Spleen (tissue), 11 donors: ENCODE measurements at regions not wholly inside any gene's neighbourhood (a gene's known extent, or its start where the extent isn't known, plus 50 kb on each side); places are given as distances from the start of the nearest gene placed in this dataset.

ENCODE experiments used
- DNase-seq: peaks from one replicate; pipeline ENCODE4 v3.0.0-alpha.2; 2020
- H3K27ac ChIP-seq, 8 donors: fragments of 200-600 bp; sonication (generic) in 7 of 8; 1 replicate in 4 of 8; 2 replicates in 4 of 8; pipeline versions ENCODE4 v1.5.0 to v1.8.0; 2016 to 2021; ENCODE audit warnings: inconsistent platforms in 4 of 8, mild to moderate bottlenecking in 4 of 8, moderate library complexity in 1 of 8
- H3K27me3 ChIP-seq, 7 donors: fragments of 200-600 bp; sonication (generic) in 6 of 7; replicated peaks in 1 of 7; 1 replicate in 4 of 7; 2 replicates in 3 of 7; pipeline versions ENCODE4 v1.5.0 to v1.8.0; 2016 to 2021; ENCODE audit warnings: inconsistent platforms in 3 of 7, mild to moderate bottlenecking in 1 of 7
- H3K36me3 ChIP-seq, 6 donors: fragments of 200-600 bp; sonication (generic) in 5 of 6; 1 replicate in 4 of 6; 2 replicates in 2 of 6; pipeline versions ENCODE4 v1.5.0 to v1.8.0; 2016 to 2021; ENCODE audit warnings: inconsistent platforms in 2 of 6
- H3K4me1 ChIP-seq, 6 donors: fragments of 200-600 bp; sonication (generic) in 5 of 6; 1 replicate in 3 of 6; 2 replicates in 3 of 6; pipeline versions ENCODE4 v1.5.0 to v1.8.0; 2016 to 2021; ENCODE audit warnings: inconsistent platforms in 3 of 6
- H3K4me3 ChIP-seq, 8 donors: fragments of 200-600 bp; sonication (generic) in 7 of 8; 1 replicate in 4 of 8; 2 replicates in 4 of 8; pipeline versions ENCODE4 v1.5.0 to v1.8.0; 2016 to 2021; ENCODE audit warnings: inconsistent platforms in 4 of 8, mild to moderate bottlenecking in 4 of 8, moderate library complexity in 2 of 8
- H3K9me3 ChIP-seq, 8 donors: fragments of 200-600 bp; sonication (generic) in 7 of 8; 1 replicate in 4 of 8; 2 replicates in 4 of 8; pipeline versions ENCODE4 v1.5.0 to v1.8.0; 2016 to 2021; ENCODE audit warnings: inconsistent platforms in 4 of 8
- CTCF ChIP-seq, 11 experiments: fragments of 200-600 bp in 7 of 11; fragments of 450-650 bp in 4 of 11; sonication (generic) in 4 of 11; IDR thresholded peaks in 8 of 11; conservative IDR thresholded peaks in 3 of 11; 1 replicate in 7 of 11; 2 replicates in 4 of 11; pipeline versions ENCODE4 v1.4.0 to v1.8.0; 2016 to 2021; ENCODE audit warnings: antibody characterized with exemption in 11 of 11, inconsistent platforms in 4 of 11, mild to moderate bottlenecking in 1 of 11
- POLR2A ChIP-seq, 3 donors: fragments of 450-650 bp; IDR thresholded peaks; one replicate each; pipeline ENCODE4 v1.5.1; 2017; ENCODE audit warnings: antibody characterized with exemption in 3 of 3, mild to moderate bottlenecking in 1 of 3
- POLR2AphosphoS5 ChIP-seq, 3 donors: sonication (generic); formaldehyde crosslinking; IDR thresholded peaks; one replicate each; pipeline ENCODE4 v1.5.1; 2017; ENCODE audit warnings: antibody characterized with exemption in 3 of 3
- WGBS, 5 donors: extraction: QIAGEN DNeasy Blood & Tissue Kit in 3 of 5; methylation state at CpG; one replicate each; pipeline versions ENCODE4 v1.1.5 to v1.1.7; 2013 to 2018; 5-methylcytosine and 5-hydroxymethylcytosine counted together
- intact Hi-C: fragments of 100-400 bp; cut with DNase I; formaldehyde crosslinking; loops from one replicate; pipeline ENCODE4 v1.15.0; 2023; ENCODE audit warnings: low total_unique reads
- donor health status: healthy with polysubstance abuse.
- donor health status: DM: no; HTN: no; CAD: no; lungs with moderate emphysema.
- donor health status: DM: no; HTN: no; CAD: no.
- donor health status: Bipolar disorder and iron deficiency.
- donor health status: healthy.
- donor health status: DM: no; HTN: no; CAD: no.
- donor health status: DM: yes; HTN: yes; CAD: no.

DNA sequence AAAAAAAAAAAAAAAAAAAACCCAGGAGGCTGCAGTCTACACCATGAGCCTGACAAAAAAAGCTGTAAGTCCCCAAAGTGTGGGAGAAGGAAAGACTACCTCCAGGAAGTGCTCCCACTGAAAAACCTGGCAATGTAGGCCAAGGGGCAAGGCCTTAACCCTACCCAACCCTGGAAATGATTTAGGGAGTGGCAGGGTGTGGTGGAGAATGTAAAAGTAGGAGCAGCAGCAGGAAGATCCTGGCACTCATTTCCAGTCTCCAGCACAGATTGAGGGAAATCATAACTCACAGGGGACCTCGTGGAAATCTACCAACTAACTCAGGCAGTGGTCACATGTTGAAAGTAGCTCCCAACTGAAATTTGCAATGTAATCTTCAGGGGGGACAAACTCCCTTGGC lies 839.5 kb downstream of the EPHA3 start:
- no peaks in the 10 kb centered on the region for H3K27me3 ChIP-seq
- WGBS, 5 donors = 37 to 84% (median 61%) methylated on average over 1 of the region's 1 CpG
- TF ChIP-seq POLR2A (IDR thresholded peaks at IDR 0.05) = no peak
- no peak for TF ChIP-seq CTCF (IDR thresholded peaks at IDR 0.05 in 8 of 11, conservative IDR thresholded peaks at IDR 0.05 in 3 of 11)
- TF ChIP-seq POLR2AphosphoS5 (IDR thresholded peaks at IDR 0.05) = no peak
- no peak for DNase-seq
- H3K4me1 ChIP-seq = no peaks in the 10 kb centered on the region
- no peaks in the 10 kb centered on the region for H3K36me3 ChIP-seq
- no peak overlapping the region for H3K27ac ChIP-seq
- H3K9me3 ChIP-seq = peaks cover 0 to 20% (median 7%) of the 10 kb centered on the region in 8 donors
- intact Hi-C loops = no loop called here
- no peak overlapping the region for H3K4me3 ChIP-seq

DNA sequence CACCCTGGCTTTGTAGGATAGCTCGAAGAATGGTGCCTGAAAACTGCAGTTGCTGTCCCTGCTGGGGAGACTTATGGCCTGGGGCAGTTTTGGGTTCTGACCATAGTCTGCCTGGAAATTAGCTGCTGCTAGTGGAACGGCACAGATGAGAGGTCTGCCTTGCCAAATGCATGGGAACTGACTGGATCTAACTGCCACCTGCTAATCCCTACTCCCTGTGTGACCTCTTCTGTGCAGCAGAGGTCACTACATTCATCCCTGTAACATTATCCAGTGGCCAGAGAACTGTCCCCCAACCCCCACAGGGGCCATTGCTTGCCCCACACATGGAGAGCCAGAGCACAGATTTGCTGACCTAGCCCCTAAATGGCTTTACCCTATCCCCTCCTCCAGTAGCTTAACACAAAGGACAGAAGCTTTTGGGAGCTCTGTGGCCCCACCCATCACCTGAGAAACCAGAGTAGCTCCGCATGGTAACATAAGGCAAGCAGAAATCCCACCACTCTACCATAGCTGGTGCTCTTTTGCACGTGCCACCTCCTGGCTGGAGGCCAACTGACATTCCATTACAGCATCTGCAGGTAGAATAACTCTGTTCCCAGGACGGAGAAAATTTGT lies 840.0 kb downstream of the EPHA3 start:
- H3K4me1 ChIP-seq = no peaks in the 10 kb centered on the region
- no peak for DNase-seq

GRCh38 chr3:89948008-89948407 lies 840.6 kb downstream of the EPHA3 start:
- Histone ChIP-seq H3K27me3 (no peaks in the 10 kb centered on the region), H3K4me3 (no peak overlapping the region), H3K36me3 (no peaks in the 10 kb centered on the region), H3K9me3 (peaks cover 0 to 15% (median 4%) of the 10 kb centered on the region in 8 donors), H3K4me1 (no peaks in the 10 kb centered on the region), H3K27ac (no peak overlapping the region)
- intact Hi-C loops = no loop called here
- TF ChIP-seq POLR2A (IDR thresholded peaks at IDR 0.05) = no peak
- TF ChIP-seq POLR2AphosphoS5 (IDR thresholded peaks at IDR 0.05) = no peak
- DNase-seq = no peak

More for the DNA sequence above, 840.0 kb downstream of the EPHA3 start:
- Histone ChIP-seq H3K9me3 (peaks cover 0 to 15% (median 4%) of the 10 kb centered on the region in 8 donors), H3K36me3 (no peaks in the 10 kb centered on the region), H3K27ac (no peak overlapping the region), H3K27me3 (no peaks in the 10 kb centered on the region), H3K4me3 (no peak overlapping the region)
- 79 to 83% (median 81%) methylated on average over 5 of the region's 5 CpGs for WGBS, 5 donors
- intact Hi-C loops = no loop called here
- TF ChIP-seq POLR2AphosphoS5 (IDR thresholded peaks at IDR 0.05) = no peak
- TF ChIP-seq POLR2A (IDR thresholded peaks at IDR 0.05) = no peak
- no peak for TF ChIP-seq CTCF (IDR thresholded peaks at IDR 0.05 in 8 of 11, conservative IDR thresholded peaks at IDR 0.05 in 3 of 11)

- no peaks in the 10 kb centered on the region for H3K36me3 ChIP-seq
- DNase-seq = no peak
- H3K4me3 ChIP-seq = no peak overlapping the region
- TF ChIP-seq POLR2A (IDR thresholded peaks at IDR 0.05) (no peak), POLR2AphosphoS5 (IDR thresholded peaks at IDR 0.05) (no peak), CTCF (IDR thresholded peaks at IDR 0.05 in 8 of 11, conservative IDR thresholded peaks at IDR 0.05 in 3 of 11) (no peak)
- no peak overlapping the region for H3K27ac ChIP-seq
- intact Hi-C loops = no loop called here
- peaks cover 0 to 12% (median 6%) of the 10 kb centered on the region in 8 donors for H3K9me3 ChIP-seq
- no peaks in the 10 kb centered on the region for H3K27me3 ChIP-seq
- WGBS, 5 donors = 51 to 83% (median 58%) methylated on average over 1 of the region's 1 CpG
- H3K4me1 ChIP-seq = no peaks in the 10 kb centered on the region
These were observed 843.4 kb downstream of the EPHA3 start for GRCh38 chr3:89950772-89951171.
